ENCODE measurements at regions not wholly inside any gene's neighbourhood (a gene's known extent, or its start where the extent isn't known, plus 50 kb on each side); places are given as distances from the start of the nearest gene placed in this dataset.

GRCh38 chr4:169823685-169824084 lies 65.9 kb upstream of the HPF1 start (continued):
- TF ChIP-seq, protein P1, sequence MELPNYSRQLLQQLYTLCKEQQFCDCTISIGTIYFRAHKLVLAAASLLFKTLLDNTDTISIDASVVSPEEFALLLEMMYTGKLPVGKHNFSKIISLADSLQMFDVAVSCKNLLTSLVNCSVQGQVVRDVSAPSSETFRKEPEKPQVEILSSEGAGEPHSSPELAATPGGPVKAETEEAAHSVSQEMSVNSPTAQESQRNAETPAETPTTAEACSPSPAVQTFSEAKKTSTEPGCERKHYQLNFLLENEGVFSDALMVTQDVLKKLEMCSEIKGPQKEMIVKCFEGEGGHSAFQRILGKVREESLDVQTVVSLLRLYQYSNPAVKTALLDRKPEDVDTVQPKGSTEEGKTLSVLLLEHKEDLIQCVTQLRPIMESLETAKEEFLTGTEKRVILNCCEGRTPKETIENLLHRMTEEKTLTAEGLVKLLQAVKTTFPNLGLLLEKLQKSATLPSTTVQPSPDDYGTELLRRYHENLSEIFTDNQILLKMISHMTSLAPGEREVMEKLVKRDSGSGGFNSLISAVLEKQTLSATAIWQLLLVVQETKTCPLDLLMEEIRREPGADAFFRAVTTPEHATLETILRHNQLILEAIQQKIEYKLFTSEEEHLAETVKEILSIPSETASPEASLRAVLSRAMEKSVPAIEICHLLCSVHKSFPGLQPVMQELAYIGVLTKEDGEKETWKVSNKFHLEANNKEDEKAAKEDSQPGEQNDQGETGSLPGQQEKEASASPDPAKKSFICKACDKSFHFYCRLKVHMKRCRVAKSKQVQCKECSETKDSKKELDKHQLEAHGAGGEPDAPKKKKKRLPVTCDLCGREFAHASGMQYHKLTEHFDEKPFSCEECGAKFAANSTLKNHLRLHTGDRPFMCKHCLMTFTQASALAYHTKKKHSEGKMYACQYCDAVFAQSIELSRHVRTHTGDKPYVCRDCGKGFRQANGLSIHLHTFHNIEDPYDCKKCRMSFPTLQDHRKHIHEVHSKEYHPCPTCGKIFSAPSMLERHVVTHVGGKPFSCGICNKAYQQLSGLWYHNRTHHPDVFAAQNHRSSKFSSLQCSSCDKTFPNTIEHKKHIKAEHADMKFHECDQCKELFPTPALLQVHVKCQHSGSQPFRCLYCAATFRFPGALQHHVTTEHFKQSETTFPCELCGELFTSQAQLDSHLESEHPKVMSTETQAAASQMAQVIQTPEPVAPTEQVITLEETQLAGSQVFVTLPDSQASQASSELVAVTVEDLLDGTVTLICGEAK (IDR thresholded peaks at IDR 0.05): no peak
- TF ChIP-seq, protein P1 (CRISPR knock-in tag; IDR thresholded peaks at IDR 0.05): no peak
- no peak for TF ChIP-seq ZNF501 (CRISPR knock-in tag; IDR thresholded peaks at IDR 0.05)
- TF ChIP-seq ZFAT (CRISPR knock-in tag; conservative IDR thresholded peaks at IDR 0.05): no peak
- no peak; the same call in 1 of the 2 replicates for TF ChIP-seq HMG20B (CRISPR knock-in tag; conservative IDR thresholded peaks at IDR 0.05)
- TF ChIP-seq ZNF503 (CRISPR knock-in tag; IDR thresholded peaks at IDR 0.05): no peak
- no peak for TF ChIP-seq CHD2 (IDR thresholded peaks at IDR 0.05; ENCODE audit: low read depth, low read length)
- TF ChIP-seq, protein P2, sequence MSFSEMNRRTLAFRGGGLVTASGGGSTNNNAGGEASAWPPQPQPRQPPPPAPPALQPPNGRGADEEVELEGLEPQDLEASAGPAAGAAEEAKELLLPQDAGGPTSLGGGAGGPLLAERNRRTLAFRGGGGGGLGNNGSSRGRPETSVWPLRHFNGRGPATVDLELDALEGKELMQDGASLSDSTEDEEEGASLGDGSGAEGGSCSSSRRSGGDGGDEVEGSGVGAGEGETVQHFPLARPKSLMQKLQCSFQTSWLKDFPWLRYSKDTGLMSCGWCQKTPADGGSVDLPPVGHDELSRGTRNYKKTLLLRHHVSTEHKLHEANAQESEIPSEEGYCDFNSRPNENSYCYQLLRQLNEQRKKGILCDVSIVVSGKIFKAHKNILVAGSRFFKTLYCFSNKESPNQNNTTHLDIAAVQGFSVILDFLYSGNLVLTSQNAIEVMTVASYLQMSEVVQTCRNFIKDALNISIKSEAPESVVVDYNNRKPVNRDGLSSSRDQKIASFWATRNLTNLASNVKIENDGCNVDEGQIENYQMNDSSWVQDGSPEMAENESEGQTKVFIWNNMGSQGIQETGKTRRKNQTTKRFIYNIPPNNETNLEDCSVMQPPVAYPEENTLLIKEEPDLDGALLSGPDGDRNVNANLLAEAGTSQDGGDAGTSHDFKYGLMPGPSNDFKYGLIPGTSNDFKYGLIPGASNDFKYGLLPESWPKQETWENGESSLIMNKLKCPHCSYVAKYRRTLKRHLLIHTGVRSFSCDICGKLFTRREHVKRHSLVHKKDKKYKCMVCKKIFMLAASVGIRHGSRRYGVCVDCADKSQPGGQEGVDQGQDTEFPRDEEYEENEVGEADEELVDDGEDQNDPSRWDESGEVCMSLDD (CRISPR knock-in tag; IDR thresholded peaks at IDR 0.05; ENCODE audit: borderline replicate concordance): no peak
- 0 out of 2 replicates have a peak, but pooled peaks have one; percentile 29 for TF ChIP-seq ZNF772 (CRISPR knock-in tag; IDR thresholded peaks at IDR 0.05)
- TF ChIP-seq, protein P3, sequence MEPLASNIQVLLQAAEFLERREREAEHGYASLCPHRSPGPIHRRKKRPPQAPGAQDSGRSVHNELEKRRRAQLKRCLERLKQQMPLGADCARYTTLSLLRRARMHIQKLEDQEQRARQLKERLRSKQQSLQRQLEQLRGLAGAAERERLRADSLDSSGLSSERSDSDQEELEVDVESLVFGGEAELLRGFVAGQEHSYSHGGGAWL (CRISPR knock-in tag; IDR thresholded peaks at IDR 0.05): no peak
- TF ChIP-seq, protein P4, sequence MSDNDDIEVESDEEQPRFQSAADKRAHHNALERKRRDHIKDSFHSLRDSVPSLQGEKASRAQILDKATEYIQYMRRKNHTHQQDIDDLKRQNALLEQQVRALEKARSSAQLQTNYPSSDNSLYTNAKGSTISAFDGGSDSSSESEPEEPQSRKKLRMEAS (IDR thresholded peaks at IDR 0.05): no peak
- no peak for TF ChIP-seq NPAS2 (CRISPR knock-in tag; IDR thresholded peaks at IDR 0.05; ENCODE audit: borderline replicate concordance)
- no peak for TF ChIP-seq ZNF792 (CRISPR knock-in tag; IDR thresholded peaks at IDR 0.05)
- no peak for TF ChIP-seq MBD4 (IDR thresholded peaks at IDR 0.05; ENCODE audit: borderline replicate concordance, low read length)
- no peak for TF ChIP-seq NCOA2 (CRISPR knock-in tag; IDR thresholded peaks at IDR 0.05)
- TF ChIP-seq, protein P5, sequence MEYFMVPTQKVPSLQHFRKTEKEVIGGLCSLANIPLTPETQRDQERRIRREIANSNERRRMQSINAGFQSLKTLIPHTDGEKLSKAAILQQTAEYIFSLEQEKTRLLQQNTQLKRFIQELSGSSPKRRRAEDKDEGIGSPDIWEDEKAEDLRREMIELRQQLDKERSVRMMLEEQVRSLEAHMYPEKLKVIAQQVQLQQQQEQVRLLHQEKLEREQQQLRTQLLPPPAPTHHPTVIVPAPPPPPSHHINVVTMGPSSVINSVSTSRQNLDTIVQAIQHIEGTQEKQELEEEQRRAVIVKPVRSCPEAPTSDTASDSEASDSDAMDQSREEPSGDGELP (IDR thresholded peaks at IDR 0.05; ENCODE audit: borderline replicate concordance, low read depth): no peak

All from HepG2 (cell line).